Skin of body (tissue), 1 donor: ENCODE measurements at regions not wholly inside any gene's neighbourhood (a gene's known extent, or its start where the extent isn't known, plus 50 kb on each side); places are given as distances from the start of the nearest gene placed in this dataset.

Experiments used
- DNase-seq: peaks from one replicate; lab custom pipeline; 2025; lab: John Stamatoyannopoulos, UW

DNA sequence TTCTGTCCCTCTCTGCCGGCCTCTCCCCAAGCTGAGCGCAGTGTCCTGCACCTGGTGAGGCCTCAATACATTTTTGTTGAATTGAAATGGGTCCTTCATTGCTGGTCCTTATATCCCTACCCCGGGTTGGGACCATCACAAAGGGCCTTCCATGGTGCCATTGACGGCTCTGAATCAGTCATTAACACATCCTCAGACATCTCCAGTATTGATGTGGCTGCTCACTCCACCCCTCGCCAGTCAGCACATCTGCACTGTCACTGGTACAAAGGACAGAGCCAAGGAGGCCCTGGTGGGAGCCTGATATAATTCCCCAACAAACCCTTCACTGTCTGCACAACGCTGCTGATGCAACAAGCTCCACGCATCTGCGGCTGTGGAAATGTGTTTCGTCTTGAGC lies 191.6 kb upstream of the TOPAZ1 start:
- no peak for DNase-seq

DNA sequence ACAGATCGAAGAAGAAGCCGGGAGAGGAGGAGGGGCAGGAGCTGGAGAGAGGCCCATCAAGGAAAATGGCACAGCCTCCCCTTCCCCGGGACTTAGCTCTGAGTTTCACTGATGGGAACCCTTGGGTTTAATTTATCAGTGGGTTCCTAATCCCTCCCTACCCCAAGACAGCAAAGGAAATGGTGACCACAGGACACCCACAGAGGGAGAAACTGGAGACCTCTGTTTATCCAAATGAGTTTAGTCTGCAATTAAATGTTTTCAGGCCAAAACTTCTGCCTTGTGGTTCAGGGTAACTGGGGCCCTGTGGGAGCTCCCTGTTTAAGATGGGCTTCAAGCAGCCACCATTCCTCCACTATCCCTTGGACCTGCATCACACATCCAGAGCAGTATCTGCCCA lies 190.8 kb upstream of the TOPAZ1 start:
- no peak for DNase-seq

DNA sequence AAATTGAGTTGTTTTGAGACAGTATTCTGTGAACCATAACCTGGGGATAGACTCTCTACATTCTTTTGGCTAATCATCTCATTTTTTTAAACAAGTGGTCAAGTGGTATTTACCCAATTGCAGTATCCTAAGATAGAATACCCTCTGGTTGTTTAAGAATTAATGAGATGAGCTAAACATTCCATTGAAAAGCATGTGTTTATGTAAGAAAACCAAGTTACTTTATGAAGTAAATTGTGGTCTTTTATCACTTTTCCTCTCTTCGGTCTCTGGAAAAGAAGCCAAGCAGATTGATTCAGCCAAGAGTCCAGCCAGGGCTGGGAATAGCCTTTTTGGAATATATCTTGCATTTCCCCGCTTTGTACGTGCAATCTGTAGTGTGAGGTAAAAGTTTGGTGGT lies 185.7 kb upstream of the TOPAZ1 start:
- no peak for DNase-seq

- DNase-seq, result no peak
These were observed 185.0 kb upstream of the TOPAZ1 start for GRCh38 chr3:44056446-44057240.

GRCh38 chr3:44058022-44058867 lies 183.4 kb upstream of the TOPAZ1 start:
- no peak for DNase-seq

GRCh38 chr3:44058868-44059203 lies 182.8 kb upstream of the TOPAZ1 start:
- DNase-seq, result no peak

- DNase-seq, result no peak
These were observed 181.5 kb upstream of the TOPAZ1 start for GRCh38 chr3:44060164-44060563.

GRCh38 chr3:44061268-44061667 lies 180.4 kb upstream of the TOPAZ1 start:
- DNase-seq, result no peak

DNA sequence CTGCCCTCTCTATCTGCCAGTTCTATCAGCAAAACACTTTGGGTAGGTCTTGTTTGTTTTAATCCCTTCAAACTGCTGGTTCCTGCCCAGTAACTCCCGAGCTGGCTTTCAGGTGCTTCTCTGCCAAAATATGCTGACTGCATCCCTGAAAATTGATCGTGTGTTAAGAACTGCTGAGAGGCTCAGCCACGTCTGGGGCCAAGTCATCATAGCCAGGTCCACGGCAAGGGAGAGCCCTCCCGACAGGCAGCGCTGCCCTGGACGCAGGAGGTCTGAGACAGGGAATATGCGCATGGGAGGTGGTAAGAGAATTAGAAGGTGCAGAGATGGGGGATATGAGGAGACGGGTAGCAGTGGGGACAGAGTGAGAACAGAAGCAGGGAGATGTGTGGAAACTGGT lies 179.7 kb upstream of the TOPAZ1 start:
- DNase-seq, result no peak

DNA sequence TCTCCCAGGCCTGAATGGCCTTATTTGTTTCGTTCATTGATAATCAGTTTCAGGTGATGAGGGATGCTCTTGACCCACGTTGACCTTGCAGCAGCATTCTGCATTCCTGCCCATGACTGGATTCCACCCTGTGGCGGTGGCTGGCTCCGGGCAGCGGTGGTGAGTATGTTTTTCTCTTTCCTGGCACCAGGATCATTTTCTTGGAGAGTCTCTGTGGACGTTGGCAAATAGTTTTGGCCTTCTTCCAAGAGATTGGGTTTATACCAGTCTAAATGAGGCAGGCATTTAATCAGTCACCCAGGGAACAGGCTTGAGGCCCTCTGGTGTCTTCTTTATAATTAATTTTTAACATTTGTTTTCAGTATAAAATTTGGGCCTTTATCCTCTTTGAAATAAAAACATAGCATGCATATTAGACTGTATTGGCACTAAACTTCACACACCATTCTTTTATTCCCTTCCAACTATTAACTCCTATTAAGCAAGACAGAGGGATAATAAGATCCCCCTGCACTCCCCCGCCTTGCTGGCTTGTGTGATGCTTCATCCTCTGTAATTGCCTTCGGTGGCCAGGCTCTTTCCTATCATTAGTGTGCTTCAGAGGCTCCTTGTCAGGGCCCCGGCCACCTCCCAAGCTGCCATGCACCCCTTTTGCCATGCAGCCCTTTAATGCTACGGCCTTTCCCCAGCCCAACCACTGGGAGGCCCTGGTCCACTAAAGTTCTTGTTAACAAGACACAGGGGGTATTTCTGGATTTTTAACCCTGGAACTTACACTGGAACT lies 176.2 kb upstream of the TOPAZ1 start:
- DNase-seq, result no peak

DNA sequence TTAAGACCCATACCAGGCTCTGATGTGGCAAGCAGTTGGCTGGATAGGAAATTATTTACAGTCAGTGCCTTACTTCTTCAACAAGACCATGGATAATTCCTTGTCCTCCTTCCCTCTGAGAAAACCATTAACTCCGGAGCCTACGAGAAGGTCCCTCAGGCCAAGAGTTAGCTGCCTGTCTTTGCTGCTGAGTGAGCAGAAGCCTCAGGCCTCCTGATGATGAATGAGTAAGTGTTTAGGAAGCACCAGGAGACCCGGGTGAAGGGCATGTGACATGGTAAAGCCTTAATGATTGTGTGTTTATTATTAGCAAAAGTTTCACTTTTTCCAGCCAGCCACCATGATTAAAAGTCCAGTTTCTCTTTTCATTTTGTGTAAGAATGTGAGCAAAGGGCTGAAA lies 174.9 kb upstream of the TOPAZ1 start:
- peak; percentile 5 for DNase-seq

GRCh38 chr3:44067431-44067830 lies 174.3 kb upstream of the TOPAZ1 start:
- DNase-seq, result no peak

DNA sequence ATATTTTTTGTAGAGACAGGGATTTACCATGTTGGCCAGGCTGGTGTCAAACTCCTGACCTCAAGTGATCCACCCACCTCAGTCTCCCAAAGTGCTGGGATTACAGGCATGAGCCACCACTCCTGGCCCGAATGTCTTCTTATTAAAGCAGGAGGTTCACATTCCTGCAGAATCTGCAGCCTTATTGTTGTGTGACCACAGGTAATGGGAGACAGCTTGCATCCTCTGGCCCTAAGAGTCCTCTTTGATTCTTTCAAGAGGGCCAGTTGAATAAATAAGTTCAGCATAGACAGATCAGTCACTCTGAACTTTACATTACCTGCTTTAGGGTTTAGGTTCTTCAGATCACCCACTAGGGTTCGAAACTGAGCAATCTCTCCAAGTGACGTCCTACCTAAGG lies 172.9 kb upstream of the TOPAZ1 start:
- DNase-seq, result no peak

DNA sequence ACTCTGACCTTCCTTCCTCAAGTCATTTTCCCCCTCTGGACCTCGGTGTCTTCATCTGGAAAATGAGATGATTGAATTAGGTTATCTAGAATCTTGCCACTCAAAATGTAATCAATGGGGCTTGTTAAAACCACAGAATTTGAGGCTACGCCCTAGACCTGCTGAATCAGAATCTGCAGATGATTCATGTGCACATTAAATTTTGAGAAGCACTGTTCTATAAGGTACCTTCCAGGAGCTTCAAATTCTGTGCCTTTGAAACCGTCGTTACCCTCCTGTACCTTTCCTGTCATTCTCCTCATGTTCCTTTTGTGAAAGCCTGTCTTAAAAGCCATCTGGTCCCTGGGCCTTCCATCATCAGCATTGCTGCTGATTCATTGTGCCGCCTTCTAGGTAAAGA lies 172.4 kb upstream of the TOPAZ1 start:
- no peak for DNase-seq

DNA sequence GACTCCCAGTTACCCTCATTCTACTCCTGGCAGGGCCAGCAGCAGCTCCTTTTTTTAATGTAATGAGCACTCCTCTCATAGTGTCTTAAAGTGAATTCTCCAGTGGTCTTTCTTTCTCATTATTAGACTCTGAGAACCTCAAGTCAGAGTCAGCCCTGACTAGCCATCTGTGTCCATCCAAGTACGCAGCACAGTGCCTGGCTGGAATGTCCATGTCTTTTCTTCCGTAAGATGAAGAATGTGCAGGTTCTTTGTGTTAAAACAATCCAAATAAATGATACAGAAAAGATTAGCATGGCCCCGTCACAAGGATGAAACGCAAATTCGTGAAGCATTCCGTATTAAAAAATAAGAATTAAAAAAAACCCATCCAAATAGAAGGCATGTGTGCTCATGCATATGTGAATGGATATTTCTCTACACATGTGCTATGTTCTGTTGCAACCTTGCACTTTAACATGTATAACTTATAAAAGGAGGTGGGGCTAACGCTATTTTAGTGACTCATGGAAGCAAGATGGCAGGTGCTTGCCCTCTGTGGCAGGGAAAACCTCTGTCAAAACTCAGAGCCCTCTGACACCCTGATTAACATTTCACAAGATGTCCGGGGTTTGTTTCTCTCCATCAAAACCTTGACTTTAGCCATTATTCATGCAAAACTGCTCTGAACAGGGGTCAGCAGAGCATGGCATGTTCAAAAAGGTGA lies 170.7 kb upstream of the TOPAZ1 start:
- DNase-seq, result no peak

DNA sequence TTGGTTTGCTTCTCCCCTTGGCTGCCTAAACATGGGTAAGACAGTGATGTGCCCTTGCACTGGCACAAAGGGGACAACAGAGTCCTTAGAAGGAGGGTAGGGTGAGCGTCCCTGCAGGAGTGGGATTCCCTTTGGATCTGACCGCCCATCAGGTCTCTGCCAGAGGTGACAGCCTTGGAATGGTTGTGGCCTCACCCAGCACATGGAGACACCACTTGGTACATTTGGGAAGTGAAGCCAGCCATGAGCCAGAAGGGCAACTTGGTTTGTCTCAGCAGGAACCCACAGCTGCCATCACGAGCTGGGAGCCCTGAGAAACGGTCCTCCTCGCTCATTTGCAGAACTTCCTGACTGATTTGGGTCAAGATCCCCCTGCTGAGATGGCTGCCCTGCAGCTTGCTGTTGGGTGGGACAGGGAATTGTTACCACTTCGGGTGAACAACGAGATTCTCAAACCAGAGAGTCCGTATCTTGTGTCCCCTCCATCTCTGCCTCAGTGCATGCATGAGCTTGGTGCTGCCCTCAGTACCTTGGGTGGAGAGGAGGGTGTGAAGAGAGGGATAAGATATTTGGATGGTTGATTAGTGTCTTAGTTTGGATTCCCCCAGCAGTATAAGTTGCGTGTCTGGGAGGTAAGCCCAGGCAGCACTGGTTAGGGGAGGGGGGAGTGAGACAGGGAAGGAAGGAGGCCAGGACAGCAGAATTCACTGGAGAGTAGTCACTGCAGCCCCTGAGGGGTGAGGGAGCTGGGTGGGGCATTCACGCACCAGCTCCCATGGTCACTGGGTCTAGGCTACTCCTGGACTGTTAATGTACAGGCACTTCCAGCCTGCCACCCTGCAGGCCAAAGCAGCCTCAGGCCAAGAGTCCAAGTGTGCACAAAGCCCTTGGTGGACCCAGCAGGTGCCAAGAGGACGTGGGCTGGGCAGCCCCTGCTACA lies 168.8 kb upstream of the TOPAZ1 start:
- no peak for DNase-seq

DNA sequence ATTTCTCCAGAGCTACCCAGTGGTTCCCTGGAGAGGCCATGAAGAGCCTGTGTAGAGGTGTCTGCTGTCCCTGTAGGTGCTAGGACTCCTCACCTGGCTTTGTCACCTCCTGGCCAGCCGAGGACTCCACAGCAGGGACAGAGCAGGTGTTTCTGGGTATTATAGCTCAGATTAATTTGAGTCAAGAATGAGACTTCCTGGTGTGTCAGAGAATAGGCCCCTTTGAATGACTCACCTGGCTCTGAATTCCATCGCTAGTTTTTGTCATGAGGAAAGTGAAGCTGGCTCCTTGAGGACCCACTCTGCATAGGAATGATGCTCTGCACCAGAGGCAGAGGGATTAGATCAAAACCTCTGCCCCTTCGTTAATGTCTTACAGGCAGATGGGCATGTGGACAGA lies 167.5 kb upstream of the TOPAZ1 start:
- DNase-seq, result no peak

DNA sequence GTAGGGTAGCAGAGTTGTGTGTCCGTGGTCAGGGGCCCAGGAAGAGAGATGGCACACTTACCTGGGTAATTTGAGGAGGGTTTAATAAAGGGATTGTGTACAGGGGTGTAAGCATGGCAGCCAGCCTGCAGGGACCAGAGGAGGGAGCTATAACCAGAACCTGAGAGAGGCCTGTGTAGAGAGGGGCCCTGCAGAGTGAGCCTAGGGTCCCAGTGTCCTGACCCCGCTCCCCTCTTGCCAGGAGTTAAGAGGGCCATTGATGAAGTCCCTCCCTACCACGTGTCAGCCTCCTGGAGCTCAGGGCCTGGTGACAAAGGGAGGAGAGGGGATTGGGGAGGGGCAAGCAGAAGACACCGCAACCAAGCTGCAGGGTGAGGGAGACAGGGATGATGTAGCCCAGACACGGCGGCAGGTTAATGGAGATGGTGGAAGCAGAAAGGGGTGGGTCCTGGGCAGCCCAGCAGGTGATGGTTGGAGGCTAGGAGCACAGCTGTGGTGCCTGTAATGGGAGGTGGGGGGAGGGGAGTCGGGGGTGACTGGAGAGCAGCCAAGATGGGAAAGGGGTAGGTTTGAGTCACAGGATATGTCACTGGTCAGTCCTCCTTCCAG lies 165.4 kb upstream of the TOPAZ1 start:
- no peak for DNase-seq

- DNase-seq, result no peak
These were observed 164.4 kb upstream of the TOPAZ1 start for GRCh38 chr3:44077267-44077666.

- no peak for DNase-seq
These were observed 162.8 kb upstream of the TOPAZ1 start for GRCh38 chr3:44078863-44079262.
